Colonic mucosa (tissue), 4 donors: ENCODE measurements at regions not wholly inside any gene's neighbourhood (a gene's known extent, or its start where the extent isn't known, plus 50 kb on each side); places are given as distances from the start of the nearest gene placed in this dataset.

ENCODE experiments used
- DNase-seq: peaks from one replicate; pipeline ENCODE4 v3.0.0-alpha.2; 2020
- H3K27ac ChIP-seq: fragments of 200-600 bp; one replicate; pipeline ENCODE4 v1.8.0; 2021
- H3K27me3 ChIP-seq: fragments of 200-600 bp; one replicate; pipeline ENCODE4 v1.8.0; 2021
- H3K36me3 ChIP-seq: fragments of 200-600 bp; one replicate; pipeline ENCODE4 v1.8.0; 2021
- H3K4me1 ChIP-seq: fragments of 200-600 bp; one replicate; pipeline ENCODE4 v1.8.0; 2021; ENCODE audit warnings: mild to moderate bottlenecking
- H3K4me3 ChIP-seq: fragments of 200-600 bp; one replicate; pipeline ENCODE4 v1.8.0; 2021
- H3K9ac ChIP-seq, 2 donors: one replicate each; pipeline ENCODE4 v1.7.0; 2013; ENCODE audit warnings: control low read depth in 2 of 2, low read depth in 2 of 2, low read length in 2 of 2
- H3K9me3 ChIP-seq: fragments of 200-600 bp; one replicate; pipeline ENCODE4 v1.8.0; 2021
- CTCF ChIP-seq: fragments of 200-600 bp; IDR thresholded peaks from one replicate; pipeline ENCODE4 v1.8.0; 2022; ENCODE audit warnings: antibody characterized with exemption, mild to moderate bottlenecking
- intact Hi-C: fragments of 100-400 bp; cut with DNase I; formaldehyde crosslinking; loops from one replicate; pipeline ENCODE4 v1.14.1; 2022
- donor health status: healthy.
- donor health status: DM: no; HTN: no; CAD: no.
- donor health status: DM: no; HTN: no; CAD: no.

GRCh38 chr6:78427386-78427785 is 440.0 kb upstream of the IRAK1BP1 start:
- Histone ChIP-seq H3K36me3 (no peaks in the 10 kb centered on the region), H3K9me3 (no peaks in the 10 kb centered on the region), H3K27ac (no peak overlapping the region), H3K4me1 (no peaks in the 10 kb centered on the region), H3K9ac (no peak overlapping the region), H3K4me3 (no peak overlapping the region), H3K27me3 (no peaks in the 10 kb centered on the region)
- intact Hi-C loops: no loop called here
- TF ChIP-seq CTCF: no peak
- no peak for DNase-seq

GRCh38 chr6:78430521-78430920 is 436.8 kb upstream of the IRAK1BP1 start:
- no peak overlapping the region for H3K4me3 ChIP-seq
- H3K27me3 ChIP-seq: no peaks in the 10 kb centered on the region
- no peak for DNase-seq
- H3K4me1 ChIP-seq: no peaks in the 10 kb centered on the region
- H3K36me3 ChIP-seq: no peaks in the 10 kb centered on the region
- TF ChIP-seq CTCF: no peak
- no peak overlapping the region for H3K27ac ChIP-seq
- H3K9me3 ChIP-seq: no peaks in the 10 kb centered on the region
- intact Hi-C loops: no loop called here
- H3K9ac ChIP-seq: no peak overlapping the region

GRCh38 chr6:78435671-78436070 is 431.7 kb upstream of the IRAK1BP1 start:
- intact Hi-C loops: no loop called here
- H3K27ac ChIP-seq: no peak overlapping the region
- no peaks in the 10 kb centered on the region for H3K4me1 ChIP-seq
- H3K36me3 ChIP-seq: no peaks in the 10 kb centered on the region
- no peak for TF ChIP-seq CTCF
- DNase-seq: no peak
- no peaks in the 10 kb centered on the region for H3K27me3 ChIP-seq
- H3K9ac ChIP-seq: no peak overlapping the region
- no peaks in the 10 kb centered on the region for H3K9me3 ChIP-seq
- no peak overlapping the region for H3K4me3 ChIP-seq

- Histone ChIP-seq H3K27me3 (no peaks in the 10 kb centered on the region), H3K4me3 (no peak overlapping the region), H3K36me3 (no peaks in the 10 kb centered on the region), H3K9me3 (no peaks in the 10 kb centered on the region), H3K9ac (no peak overlapping the region), H3K27ac (no peak overlapping the region), H3K4me1 (no peaks in the 10 kb centered on the region)
- DNase-seq: no peak
- no peak for TF ChIP-seq CTCF
- intact Hi-C loops: no loop called here
Observed at GRCh38 chr6:78436335-78436734, 431.0 kb upstream of the IRAK1BP1 start.

GRCh38 chr6:78438135-78438534 is 429.2 kb upstream of the IRAK1BP1 start:
- no peaks in the 10 kb centered on the region for H3K9me3 ChIP-seq
- H3K4me3 ChIP-seq: no peak overlapping the region
- no peak overlapping the region for H3K9ac ChIP-seq
- no peak for TF ChIP-seq CTCF
- intact Hi-C loops: no loop called here
- H3K36me3 ChIP-seq: no peaks in the 10 kb centered on the region
- H3K27me3 ChIP-seq: no peaks in the 10 kb centered on the region
- H3K4me1 ChIP-seq: no peaks in the 10 kb centered on the region
- H3K27ac ChIP-seq: no peak overlapping the region
- DNase-seq: no peak

GRCh38 chr6:78460711-78461110 is 406.6 kb upstream of the IRAK1BP1 start:
- Histone ChIP-seq H3K27me3 (no peaks in the 10 kb centered on the region), H3K4me3 (no peak overlapping the region), H3K4me1 (no peaks in the 10 kb centered on the region), H3K36me3 (no peaks in the 10 kb centered on the region), H3K9ac (no peak overlapping the region), H3K9me3 (no peaks in the 10 kb centered on the region), H3K27ac (no peak overlapping the region)
- no peak for DNase-seq
- no peak for TF ChIP-seq CTCF
- intact Hi-C loops: no loop called here
